A549 (cell line): ENCODE measurements at regions not wholly inside any gene's neighbourhood (a gene's known extent, or its start where the extent isn't known, plus 50 kb on each side); places are given as distances from the start of the nearest gene placed in this dataset.

Source experiments
- ATAC-seq, 2 experiments: fragments of 200-7000 bp in 1 of 2; fragments of >200 bp in 1 of 2; cut with Nextera tagmentation in 1 of 2; cut with Tn5 transposase in 1 of 2; 3 replicates each; pipeline versions ENCODE4 v1.8.0 to v1.9.1; 2018 to 2020; ENCODE audit warnings: mild to moderate bottlenecking in 1 of 2, moderate library complexity in 1 of 2
- CTCF ChIA-PET: fragments of 300-600 bp; sonication (Branson Sonifier 250); formaldehyde crosslinking; extraction: SDS; loops from one replicate; lab custom pipeline; 2021; ENCODE audit warnings: antibody characterized with exemption, inconsistent platforms; lab: Yijun Ruan, JAX
- POLR2A ChIA-PET: fragments of 350-600 bp; formaldehyde crosslinking; extraction: SDS; loops from one replicate; lab custom pipeline; 2021; ENCODE audit warnings: antibody characterized with exemption, inconsistent platforms; lab: Yijun Ruan, JAX
- DNase-seq, 2 experiments: peaks; one replicate each; pipeline versions ENCODE4 v3.0.0 to v3.0.0-alpha.2; 2011 to 2016; ENCODE audit warnings: low read depth in 1 of 2, low spot score in 1 of 2
- FAIRE-seq: peaks from 2 replicates; lab custom pipeline; 2011; peaks lifted over from hg19 to GRCh38; lab: Jason Lieb, UNC
- H3K27ac ChIP-seq, 2 experiments: fragments of >200 bp; sonication (Bioruptor Twin); formaldehyde crosslinking; 3 replicates each; pipeline ENCODE4 v1.5.1; 2016 to 2017
- H3K4me1 ChIP-seq: fragments of >200 bp; sonication (Bioruptor Twin); formaldehyde crosslinking; 3 replicates; pipeline ENCODE4 v1.6.1; 2016
- H3K4me2 ChIP-seq: fragments of >200 bp; sonication (Bioruptor Twin); formaldehyde crosslinking; 3 replicates; pipeline ENCODE4 v1.6.1; 2016
- H3K4me3 ChIP-seq: fragments of >200 bp; sonication (Bioruptor Twin); formaldehyde crosslinking; 3 replicates; pipeline ENCODE4 v1.5.1; 2016
- H3K9me3 ChIP-seq: fragments of >200 bp; sonication (Bioruptor Twin); formaldehyde crosslinking; 3 replicates; pipeline ENCODE4 v1.6.1; 2016
- BHLHE40 ChIP-seq: IDR thresholded peaks from 2 replicates; pipeline ENCODE4 v1.6.1; 2012; ENCODE audit warnings: low read depth, low read length, inconsistent platforms
- CBX2 ChIP-seq: fragments of 200-600 bp; sonication (generic); IDR thresholded peaks from 2 replicates; pipeline ENCODE4 v1.6.1; 2016; ENCODE audit warnings: low read depth, mild to moderate bottlenecking, borderline replicate concordance
- CEBPB ChIP-seq, 2 experiments: fragments of >200 bp in 1 of 2; sonication (Bioruptor Twin) in 1 of 2; formaldehyde crosslinking in 1 of 2; IDR thresholded peaks; 2 replicates each; pipeline ENCODE4 v1.6.1; 2012 to 2016
- EHMT2 ChIP-seq: fragments of 200-600 bp; sonication (generic); IDR thresholded peaks from 2 replicates; pipeline ENCODE4 v1.6.1; 2016; ENCODE audit warnings: antibody characterized with exemption, low read depth, mild to moderate bottlenecking, moderate library complexity
- EP300 ChIP-seq, 2 experiments: fragments of >200 bp; sonication (Bioruptor Twin); formaldehyde crosslinking; IDR thresholded peaks; 2 replicates in 1 of 2; 3 replicates in 1 of 2; pipeline ENCODE4 v1.6.1; 2016 to 2017
- FOSB ChIP-seq: fragments of 250-450 bp; sonication (Bioruptor Pico); IDR thresholded peaks from 2 replicates; pipeline ENCODE4 v1.5.0; 2020; ENCODE audit warnings: mild to moderate bottlenecking, moderate library complexity
- FOSL2 ChIP-seq, 2 experiments: fragments of 450-650 bp in 1 of 2; fragments of >200 bp in 1 of 2; sonication (Bioruptor Twin) in 1 of 2; formaldehyde crosslinking; IDR thresholded peaks; 2 replicates each; pipeline versions ENCODE4 v1.5.0 to v1.6.1; 2016 to 2020; ENCODE audit warnings: mild to moderate bottlenecking in 1 of 2, moderate library complexity in 1 of 2
- GATA3 ChIP-seq: IDR thresholded peaks from 2 replicates; pipeline ENCODE4 v1.6.1; 2012; ENCODE audit warnings: borderline replicate concordance
- HOXB13 ChIP-seq: fragments of 250-450 bp; sonication (Bioruptor Pico); IDR thresholded peaks from 2 replicates; pipeline ENCODE4 v1.5.0; 2020; ENCODE audit warnings: low read depth, mild to moderate bottlenecking, moderate library complexity
- HOXB5 ChIP-seq: fragments of 250-450 bp; sonication (Bioruptor Pico); IDR thresholded peaks from 2 replicates; pipeline ENCODE4 v1.5.0; 2020; ENCODE audit warnings: mild to moderate bottlenecking, moderate library complexity
- JUN ChIP-seq, 2 experiments: fragments of >200 bp; sonication (Bioruptor Twin); formaldehyde crosslinking; IDR thresholded peaks; 2 replicates in 1 of 2; 3 replicates in 1 of 2; pipeline ENCODE4 v1.6.1; 2016 to 2017
- KDM1A ChIP-seq: fragments of 200-600 bp; sonication (generic); IDR thresholded peaks from 2 replicates; pipeline ENCODE4 v1.6.1; 2016; ENCODE audit warnings: low read depth, mild to moderate bottlenecking
- MYC ChIP-seq: IDR thresholded peaks from 2 replicates; pipeline ENCODE4 v1.6.1; 2012; ENCODE audit warnings: mild to moderate bottlenecking, inconsistent platforms, low read length, improper control_type of control experiment, borderline replicate concordance
- NR3C1 ChIP-seq: fragments of >200 bp; sonication (Bioruptor Twin); formaldehyde crosslinking; IDR thresholded peaks from 3 replicates; pipeline ENCODE4 v1.6.1; 2017
- RAD21 ChIP-seq, 2 experiments: fragments of >200 bp in 1 of 2; sonication (Bioruptor Twin) in 1 of 2; formaldehyde crosslinking in 1 of 2; IDR thresholded peaks in 1 of 2; conservative IDR thresholded peaks in 1 of 2; 2 replicates in 1 of 2; 3 replicates in 1 of 2; pipeline ENCODE4 v1.6.1; 2012 to 2018; ENCODE audit warnings: inconsistent platforms in 1 of 2
- TFCP2L1 ChIP-seq: fragments of 250-450 bp; sonication (Bioruptor Pico); IDR thresholded peaks from 2 replicates; pipeline ENCODE4 v1.5.0; 2021; ENCODE audit warnings: mild to moderate bottlenecking
- WGBS: methylation state at CpG from one replicate; pipeline ENCODE4 v1.1.6; 2017; ENCODE audit errors: missing lambda C conversion rate; 5-methylcytosine and 5-hydroxymethylcytosine counted together
- TF ChIP-seq, protein P1 (sequence below): fragments of >200 bp; sonication (Bioruptor Twin); formaldehyde crosslinking; IDR thresholded peaks from 3 replicates; pipeline ENCODE4 v1.5.1; 2016
- TF ChIP-seq, protein P2 (sequence below): IDR thresholded peaks from 2 replicates; pipeline ENCODE4 v1.6.1; 2012
- TF ChIP-seq, protein P3 (sequence below): fragments of 250-450 bp; sonication (Bioruptor Pico); IDR thresholded peaks from 2 replicates; pipeline ENCODE4 v1.5.0; 2021; ENCODE audit warnings: mild to moderate bottlenecking, moderate library complexity, borderline replicate concordance
- TF ChIP-seq, protein P4 (sequence below): fragments of 200-600 bp; sonication (generic); IDR thresholded peaks from 2 replicates; pipeline ENCODE4 v1.6.1; 2016; ENCODE audit warnings: antibody characterized with exemption, mild to moderate bottlenecking, moderate library complexity

DNA sequence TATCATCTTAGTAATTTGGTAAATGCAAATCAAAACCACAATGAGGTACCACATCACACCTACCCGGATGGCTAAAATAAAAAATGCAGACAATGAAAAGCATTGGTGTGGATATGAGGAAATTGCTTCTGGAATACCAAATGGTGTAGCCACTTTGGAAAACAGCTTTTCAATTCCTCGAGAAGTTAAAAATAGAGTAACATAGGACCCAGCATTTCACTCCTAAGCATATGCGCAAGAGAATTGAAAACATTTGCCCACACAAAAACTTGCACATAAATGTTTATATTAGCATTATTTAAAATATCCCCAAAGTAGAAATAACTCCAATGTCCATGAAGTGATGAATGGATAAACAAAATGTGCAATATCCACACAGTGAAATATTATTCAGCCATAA is 608.7 kb downstream of the ISL1 start:
- Histone ChIP-seq H3K9me3 (no peaks in the 10 kb centered on the region), H3K4me2 (no peak overlapping the region), H3K4me1 (no peaks in the 10 kb centered on the region), H3K4me3 (no peak overlapping the region), H3K27ac (no peak overlapping the region)
- POLR2A ChIA-PET, result no interaction called here
- WGBS, result 50% methylated on average over 3 of the region's 3 CpGs
- DNase-seq, result no peak
- ATAC-seq, result no peak
- no peak for FAIRE-seq
- CTCF ChIA-PET, result no interaction called here
- TF ChIP-seq, protein P1, sequence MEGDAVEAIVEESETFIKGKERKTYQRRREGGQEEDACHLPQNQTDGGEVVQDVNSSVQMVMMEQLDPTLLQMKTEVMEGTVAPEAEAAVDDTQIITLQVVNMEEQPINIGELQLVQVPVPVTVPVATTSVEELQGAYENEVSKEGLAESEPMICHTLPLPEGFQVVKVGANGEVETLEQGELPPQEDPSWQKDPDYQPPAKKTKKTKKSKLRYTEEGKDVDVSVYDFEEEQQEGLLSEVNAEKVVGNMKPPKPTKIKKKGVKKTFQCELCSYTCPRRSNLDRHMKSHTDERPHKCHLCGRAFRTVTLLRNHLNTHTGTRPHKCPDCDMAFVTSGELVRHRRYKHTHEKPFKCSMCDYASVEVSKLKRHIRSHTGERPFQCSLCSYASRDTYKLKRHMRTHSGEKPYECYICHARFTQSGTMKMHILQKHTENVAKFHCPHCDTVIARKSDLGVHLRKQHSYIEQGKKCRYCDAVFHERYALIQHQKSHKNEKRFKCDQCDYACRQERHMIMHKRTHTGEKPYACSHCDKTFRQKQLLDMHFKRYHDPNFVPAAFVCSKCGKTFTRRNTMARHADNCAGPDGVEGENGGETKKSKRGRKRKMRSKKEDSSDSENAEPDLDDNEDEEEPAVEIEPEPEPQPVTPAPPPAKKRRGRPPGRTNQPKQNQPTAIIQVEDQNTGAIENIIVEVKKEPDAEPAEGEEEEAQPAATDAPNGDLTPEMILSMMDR, result no peak
- TF ChIP-seq HOXB5, result no peak
- no peak for TF ChIP-seq TFCP2L1 (CRISPR knock-in tag)
- TF ChIP-seq FOSL2 (IDR thresholded peaks at IDR 0.05), result no peak
- TF ChIP-seq FOSL2 (CRISPR knock-in tag; IDR thresholded peaks at IDR 0.05), result no peak
- no peak for TF ChIP-seq KDM1A
- TF ChIP-seq RAD21 (conservative IDR thresholded peaks at IDR 0.05 in 1 of 2, IDR thresholded peaks at IDR 0.05 in 1 of 2), result no peak
- TF ChIP-seq CBX2, result no peak
- TF ChIP-seq, protein P2, sequence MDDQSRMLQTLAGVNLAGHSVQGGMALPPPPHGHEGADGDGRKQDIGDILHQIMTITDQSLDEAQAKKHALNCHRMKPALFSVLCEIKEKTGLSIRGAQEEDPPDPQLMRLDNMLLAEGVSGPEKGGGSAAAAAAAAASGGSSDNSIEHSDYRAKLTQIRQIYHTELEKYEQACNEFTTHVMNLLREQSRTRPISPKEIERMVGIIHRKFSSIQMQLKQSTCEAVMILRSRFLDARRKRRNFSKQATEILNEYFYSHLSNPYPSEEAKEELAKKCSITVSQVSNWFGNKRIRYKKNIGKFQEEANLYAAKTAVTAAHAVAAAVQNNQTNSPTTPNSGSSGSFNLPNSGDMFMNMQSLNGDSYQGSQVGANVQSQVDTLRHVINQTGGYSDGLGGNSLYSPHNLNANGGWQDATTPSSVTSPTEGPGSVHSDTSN, result no peak
- no peak for TF ChIP-seq MYC
- TF ChIP-seq, protein P3, sequence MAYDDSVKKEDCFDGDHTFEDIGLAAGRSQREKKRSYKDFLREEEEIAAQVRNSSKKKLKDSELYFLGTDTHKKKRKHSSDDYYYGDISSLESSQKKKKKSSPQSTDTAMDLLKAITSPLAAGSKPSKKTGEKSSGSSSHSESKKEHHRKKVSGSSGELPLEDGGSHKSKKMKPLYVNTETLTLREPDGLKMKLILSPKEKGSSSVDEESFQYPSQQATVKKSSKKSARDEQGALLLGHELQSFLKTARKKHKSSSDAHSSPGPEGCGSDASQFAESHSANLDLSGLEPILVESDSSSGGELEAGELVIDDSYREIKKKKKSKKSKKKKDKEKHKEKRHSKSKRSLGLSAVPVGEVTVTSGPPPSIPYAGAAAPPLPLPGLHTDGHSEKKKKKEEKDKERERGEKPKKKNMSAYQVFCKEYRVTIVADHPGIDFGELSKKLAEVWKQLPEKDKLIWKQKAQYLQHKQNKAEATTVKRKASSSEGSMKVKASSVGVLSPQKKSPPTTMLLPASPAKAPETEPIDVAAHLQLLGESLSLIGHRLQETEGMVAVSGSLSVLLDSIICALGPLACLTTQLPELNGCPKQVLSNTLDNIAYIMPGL, result no peak
- TF ChIP-seq GATA3, result no peak
- TF ChIP-seq, protein P4, sequence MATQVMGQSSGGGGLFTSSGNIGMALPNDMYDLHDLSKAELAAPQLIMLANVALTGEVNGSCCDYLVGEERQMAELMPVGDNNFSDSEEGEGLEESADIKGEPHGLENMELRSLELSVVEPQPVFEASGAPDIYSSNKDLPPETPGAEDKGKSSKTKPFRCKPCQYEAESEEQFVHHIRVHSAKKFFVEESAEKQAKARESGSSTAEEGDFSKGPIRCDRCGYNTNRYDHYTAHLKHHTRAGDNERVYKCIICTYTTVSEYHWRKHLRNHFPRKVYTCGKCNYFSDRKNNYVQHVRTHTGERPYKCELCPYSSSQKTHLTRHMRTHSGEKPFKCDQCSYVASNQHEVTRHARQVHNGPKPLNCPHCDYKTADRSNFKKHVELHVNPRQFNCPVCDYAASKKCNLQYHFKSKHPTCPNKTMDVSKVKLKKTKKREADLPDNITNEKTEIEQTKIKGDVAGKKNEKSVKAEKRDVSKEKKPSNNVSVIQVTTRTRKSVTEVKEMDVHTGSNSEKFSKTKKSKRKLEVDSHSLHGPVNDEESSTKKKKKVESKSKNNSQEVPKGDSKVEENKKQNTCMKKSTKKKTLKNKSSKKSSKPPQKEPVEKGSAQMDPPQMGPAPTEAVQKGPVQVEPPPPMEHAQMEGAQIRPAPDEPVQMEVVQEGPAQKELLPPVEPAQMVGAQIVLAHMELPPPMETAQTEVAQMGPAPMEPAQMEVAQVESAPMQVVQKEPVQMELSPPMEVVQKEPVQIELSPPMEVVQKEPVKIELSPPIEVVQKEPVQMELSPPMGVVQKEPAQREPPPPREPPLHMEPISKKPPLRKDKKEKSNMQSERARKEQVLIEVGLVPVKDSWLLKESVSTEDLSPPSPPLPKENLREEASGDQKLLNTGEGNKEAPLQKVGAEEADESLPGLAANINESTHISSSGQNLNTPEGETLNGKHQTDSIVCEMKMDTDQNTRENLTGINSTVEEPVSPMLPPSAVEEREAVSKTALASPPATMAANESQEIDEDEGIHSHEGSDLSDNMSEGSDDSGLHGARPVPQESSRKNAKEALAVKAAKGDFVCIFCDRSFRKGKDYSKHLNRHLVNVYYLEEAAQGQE, result no peak
- TF ChIP-seq BHLHE40, result no peak
- TF ChIP-seq JUN (IDR thresholded peaks at IDR 0.05), result no peak
- no peak for TF ChIP-seq HOXB13 (CRISPR knock-in tag)
- TF ChIP-seq EHMT2, result no peak
- TF ChIP-seq FOSB (CRISPR knock-in tag), result no peak
- no peak for TF ChIP-seq CEBPB (IDR thresholded peaks at IDR 0.05)
- no peak for TF ChIP-seq NR3C1
- TF ChIP-seq EP300 (IDR thresholded peaks at IDR 0.05), result no peak
